Esophagus muscularis mucosa (tissue), 4 donors: ENCODE measurements at regions not wholly inside any gene's neighbourhood (a gene's known extent, or its start where the extent isn't known, plus 50 kb on each side); places are given as distances from the start of the nearest gene placed in this dataset.

Experiments used
- EP300 ChIP-seq: sonication (generic); formaldehyde crosslinking; IDR thresholded peaks from one replicate; pipeline ENCODE4 v1.6.1; 2017; ENCODE audit warnings: antibody characterized with exemption
- POLR2A ChIP-seq: fragments of 450-650 bp; IDR thresholded peaks from one replicate; pipeline ENCODE4 v1.6.1; 2017; ENCODE audit warnings: antibody characterized with exemption, moderate library complexity, mild to moderate bottlenecking, low read depth
- TF ChIP-seq, protein P1 (sequence below), 3 experiments: fragments of 200-600 bp in 2 of 3; fragments of 450-650 bp in 1 of 3; sonication (generic) in 2 of 3; IDR thresholded peaks; one replicate each; pipeline ENCODE4 v1.5.1; 2017 to 2019; ENCODE audit warnings: antibody characterized with exemption in 3 of 3, mild to moderate bottlenecking in 2 of 3, moderate library complexity in 1 of 3

DNA sequence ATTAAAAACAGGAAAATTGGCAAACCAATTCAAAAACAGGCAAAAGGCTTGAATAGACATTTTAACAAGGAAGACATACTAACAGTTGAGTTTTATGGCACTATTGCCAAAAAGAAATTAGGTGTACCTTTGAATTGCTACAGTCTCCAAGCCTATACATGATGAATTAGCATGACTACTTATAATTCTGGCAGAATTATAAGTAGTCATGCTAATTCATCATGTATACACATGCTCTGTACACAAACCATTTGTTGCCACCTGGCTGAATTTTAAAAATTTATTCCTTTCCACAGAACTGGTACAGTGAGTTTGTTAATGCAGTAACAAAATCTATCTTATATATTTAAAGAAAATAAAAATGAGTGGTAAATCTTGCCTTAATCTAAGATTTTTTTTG lies 1332.0 kb upstream of the CRIM1 start:
- TF ChIP-seq EP300 (no peak), POLR2A (no peak)
- TF ChIP-seq, protein P1, sequence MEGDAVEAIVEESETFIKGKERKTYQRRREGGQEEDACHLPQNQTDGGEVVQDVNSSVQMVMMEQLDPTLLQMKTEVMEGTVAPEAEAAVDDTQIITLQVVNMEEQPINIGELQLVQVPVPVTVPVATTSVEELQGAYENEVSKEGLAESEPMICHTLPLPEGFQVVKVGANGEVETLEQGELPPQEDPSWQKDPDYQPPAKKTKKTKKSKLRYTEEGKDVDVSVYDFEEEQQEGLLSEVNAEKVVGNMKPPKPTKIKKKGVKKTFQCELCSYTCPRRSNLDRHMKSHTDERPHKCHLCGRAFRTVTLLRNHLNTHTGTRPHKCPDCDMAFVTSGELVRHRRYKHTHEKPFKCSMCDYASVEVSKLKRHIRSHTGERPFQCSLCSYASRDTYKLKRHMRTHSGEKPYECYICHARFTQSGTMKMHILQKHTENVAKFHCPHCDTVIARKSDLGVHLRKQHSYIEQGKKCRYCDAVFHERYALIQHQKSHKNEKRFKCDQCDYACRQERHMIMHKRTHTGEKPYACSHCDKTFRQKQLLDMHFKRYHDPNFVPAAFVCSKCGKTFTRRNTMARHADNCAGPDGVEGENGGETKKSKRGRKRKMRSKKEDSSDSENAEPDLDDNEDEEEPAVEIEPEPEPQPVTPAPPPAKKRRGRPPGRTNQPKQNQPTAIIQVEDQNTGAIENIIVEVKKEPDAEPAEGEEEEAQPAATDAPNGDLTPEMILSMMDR (IDR thresholded peaks at IDR 0.05), result no peak
